ENCODE measurements at regions not wholly inside any gene's neighbourhood (a gene's known extent, or its start where the extent isn't known, plus 50 kb on each side); places are given as distances from the start of the nearest gene placed in this dataset.

- Histone ChIP-seq H3K4me1 (peaks cover 0 to 12% (median 7%) of the 10 kb centered on the region in 4 donors), H3K36me3 (no peaks in the 10 kb centered on the region), H3K27me3 (no peaks in the 10 kb centered on the region), H3K9me3 (no peaks in the 10 kb centered on the region), H3K4me3 (no peak overlapping the region), H3K27ac (no peak overlapping the region)
- 88 to 91% methylated on average over 6 of the region's 6 CpGs for WGBS, 2 donors
- TF ChIP-seq CTCF (IDR thresholded peaks at IDR 0.05) (no peak), EP300 (IDR thresholded peaks at IDR 0.05) (no peak)
- DNase-seq (ENCODE audit: low spot score in 2 of 2), result no peak
Measured at GRCh38 chr15:31871887-31872281, 158.4 kb upstream of the CHRNA7 start.

- no peak overlapping the region for H3K27ac ChIP-seq
- TF ChIP-seq EP300 (IDR thresholded peaks at IDR 0.05) (no peak), POLR2A (IDR thresholded peaks at IDR 0.05) (no peak)
- peaks cover 0 to 10% of the 10 kb centered on the region in 2 donors for H3K27me3 ChIP-seq
- DNase-seq (ENCODE audit: low spot score in 2 of 2), result no peak
- H3K36me3 ChIP-seq, result no peaks in the 10 kb centered on the region
- no peaks in the 10 kb centered on the region for H3K4me1 ChIP-seq
- H3K9me3 ChIP-seq, result no peaks in the 10 kb centered on the region
- 6 to 9% methylated on average over 9 of the region's 9 CpGs for WGBS, 2 donors
- H3K4me3 ChIP-seq, result no peak overlapping the region
Measured at GRCh38 chr15:31887246-31887645, 143.1 kb upstream of the CHRNA7 start.

GRCh38 chr15:31892513-31892912 is 137.8 kb upstream of the CHRNA7 start:
- Histone ChIP-seq H3K4me3 (no peak overlapping the region), H3K27ac (no peak overlapping the region), H3K27me3 (peaks cover 0 to 6% of the 10 kb centered on the region in 2 donors), H3K9me3 (peaks cover 0 to 9% (median 0%) of the 10 kb centered on the region in 4 donors), H3K36me3 (no peaks in the 10 kb centered on the region), H3K4me1 (no peaks in the 10 kb centered on the region)
- 92 to 94% methylated on average over 1 of the region's 1 CpG for WGBS, 2 donors
- no peak for DNase-seq (ENCODE audit: low spot score in 2 of 2)
- TF ChIP-seq CTCF (IDR thresholded peaks at IDR 0.05) (no peak), POLR2A (IDR thresholded peaks at IDR 0.05) (no peak), EP300 (IDR thresholded peaks at IDR 0.05) (no peak)

GRCh38 chr15:31893780-31894179 is 136.5 kb upstream of the CHRNA7 start:
- Histone ChIP-seq H3K27me3 (no peaks in the 10 kb centered on the region), H3K36me3 (no peaks in the 10 kb centered on the region), H3K27ac (no peak overlapping the region), H3K4me1 (no peaks in the 10 kb centered on the region), H3K4me3 (no peak overlapping the region), H3K9me3 (peaks cover 0 to 21% (median 2%) of the 10 kb centered on the region in 4 donors)
- 90 to 95% methylated on average over 6 of the region's 6 CpGs for WGBS, 2 donors
- DNase-seq (ENCODE audit: low spot score in 2 of 2), result no peak
- TF ChIP-seq CTCF (IDR thresholded peaks at IDR 0.05) (no peak), EP300 (IDR thresholded peaks at IDR 0.05) (no peak), POLR2A (IDR thresholded peaks at IDR 0.05) (no peak)

- TF ChIP-seq EP300 (IDR thresholded peaks at IDR 0.05) (no peak), POLR2A (IDR thresholded peaks at IDR 0.05) (no peak)
- H3K27me3 ChIP-seq, result no peaks in the 10 kb centered on the region
- no peak for DNase-seq (ENCODE audit: low spot score in 2 of 2)
- H3K9me3 ChIP-seq, result peaks cover 0 to 25% (median 2%) of the 10 kb centered on the region in 4 donors
- no peak overlapping the region for H3K4me3 ChIP-seq
- H3K4me1 ChIP-seq, result no peaks in the 10 kb centered on the region
- no peak overlapping the region for H3K27ac ChIP-seq
- H3K36me3 ChIP-seq, result no peaks in the 10 kb centered on the region
Measured at GRCh38 chr15:31897746-31898145, 132.6 kb upstream of the CHRNA7 start.

GRCh38 chr15:31901501-31901900 is 128.8 kb upstream of the CHRNA7 start:
- Histone ChIP-seq H3K36me3 (no peaks in the 10 kb centered on the region), H3K27ac (no peak overlapping the region), H3K9me3 (peaks cover 0 to 24% (median 2%) of the 10 kb centered on the region in 4 donors), H3K4me1 (no peaks in the 10 kb centered on the region), H3K27me3 (no peaks in the 10 kb centered on the region), H3K4me3 (no peak overlapping the region)
- DNase-seq (ENCODE audit: low spot score in 2 of 2), result no peak
- TF ChIP-seq EP300 (IDR thresholded peaks at IDR 0.05), result no peak
- no peak for TF ChIP-seq POLR2A (IDR thresholded peaks at IDR 0.05)
- no peak for TF ChIP-seq CTCF (IDR thresholded peaks at IDR 0.05)
- 86 to 97% methylated on average over 3 of the region's 3 CpGs for WGBS, 2 donors
